Hepatocyte (in vitro differentiated cells): ENCODE measurements at regions not wholly inside any gene's neighbourhood (a gene's known extent, or its start where the extent isn't known, plus 50 kb on each side); places are given as distances from the start of the nearest gene placed in this dataset.
"Not testable (repeated sequence)": the region's sequence is repeated elsewhere in the genome, so short reads cannot be mapped to it uniquely, and the experiment has no call there.

Source experiments
- DNase-seq: peaks from one replicate; pipeline ENCODE4 v3.0.0-alpha.2; 2016; ENCODE audit warnings: low spot score
- H2AFZ ChIP-seq: fragments of 200-600 bp; sonication (generic); 2 replicates; pipeline ENCODE4 v1.6.0; 2016; ENCODE audit warnings: antibody characterized with exemption, mild to moderate bottlenecking
- H3K27ac ChIP-seq: fragments of 200-600 bp; sonication (generic); 2 replicates; pipeline ENCODE4 v1.5.1; 2016; ENCODE audit warnings: mild to moderate bottlenecking
- H3K27me3 ChIP-seq: fragments of 200-600 bp; sonication (generic); 2 replicates; pipeline ENCODE4 v1.6.1; 2016
- H3K36me3 ChIP-seq: fragments of 200-600 bp; sonication (generic); replicated peaks from 2 replicates; pipeline ENCODE4 v1.5.1; 2016; ENCODE audit warnings: low read depth; ENCODE audit not compliant: insufficient read depth
- H3K4me1 ChIP-seq: fragments of 200-600 bp; sonication (generic); 2 replicates; pipeline ENCODE4 v1.5.1; 2016; ENCODE audit warnings: mild to moderate bottlenecking, moderate library complexity; ENCODE audit not compliant: insufficient read depth
- H3K4me2 ChIP-seq: fragments of 200-600 bp; sonication (generic); 2 replicates; pipeline ENCODE4 v1.6.0; 2016
- H3K4me3 ChIP-seq: fragments of 200-600 bp; sonication (generic); 2 replicates; pipeline ENCODE4 v1.5.1; 2016; ENCODE audit warnings: mild to moderate bottlenecking
- H3K79me2 ChIP-seq: fragments of 200-600 bp; sonication (generic); 2 replicates; pipeline ENCODE4 v1.6.0; 2017; ENCODE audit warnings: mild to moderate bottlenecking
- H3K9me2 ChIP-seq: fragments of 200-600 bp; sonication (generic); replicated peaks from 2 replicates; pipeline ENCODE4 v1.6.0; 2017; ENCODE audit warnings: mild to moderate bottlenecking; ENCODE audit not compliant: insufficient read depth
- H3K9me3 ChIP-seq: fragments of 200-600 bp; sonication (generic); 2 replicates; pipeline ENCODE4 v1.5.1; 2016; ENCODE audit warnings: low read depth, mild to moderate bottlenecking
- H4K20me1 ChIP-seq: fragments of 200-600 bp; sonication (generic); 2 replicates; pipeline ENCODE4 v1.6.0; 2016; ENCODE audit warnings: mild to moderate bottlenecking; ENCODE audit not compliant: insufficient read depth, poor library complexity, severe bottlenecking
- EZH2 ChIP-seq: fragments of 200-600 bp; sonication (generic); IDR thresholded peaks from 2 replicates; pipeline ENCODE4 v1.6.1; 2016; ENCODE audit warnings: antibody characterized with exemption, mild to moderate bottlenecking, borderline replicate concordance
- EZH2phosphoT487 ChIP-seq: fragments of 200-600 bp; sonication (generic); IDR thresholded peaks from one replicate; pipeline ENCODE4 v1.6.1; 2018; ENCODE audit warnings: antibody characterized with exemption, mild to moderate bottlenecking, low read depth, moderate library complexity; ENCODE audit not compliant: unreplicated experiment, severe bottlenecking
- WGBS: methylation state at CpG from one replicate; pipeline ENCODE4 v1.1.6; 2016; ENCODE audit warnings: low lambda C conversion rate; ENCODE audit errors: missing lambda C conversion rate; 5-methylcytosine and 5-hydroxymethylcytosine counted together
- TF ChIP-seq, protein P1 (sequence below): fragments of 200-600 bp; sonication (generic); IDR thresholded peaks from 2 replicates; pipeline ENCODE4 v1.5.1; 2016; ENCODE audit warnings: antibody characterized with exemption, mild to moderate bottlenecking; ENCODE audit not compliant: poor library complexity

- not testable (repeated sequence) for H3K4me2 ChIP-seq, DNase-seq, H4K20me1 ChIP-seq, H2AFZ ChIP-seq, H3K27ac ChIP-seq, H3K36me3 ChIP-seq, H3K27me3 ChIP-seq, H3K4me1 ChIP-seq, H3K4me3 ChIP-seq, H3K9me3 ChIP-seq, H3K9me2 ChIP-seq, H3K79me2 ChIP-seq
- WGBS: 82% methylated on average over 2 of the region's 3 CpGs
Observed at GRCh38 chr1:83134322-83135014, 864.5 kb downstream of the TTLL7 start.

DNA sequence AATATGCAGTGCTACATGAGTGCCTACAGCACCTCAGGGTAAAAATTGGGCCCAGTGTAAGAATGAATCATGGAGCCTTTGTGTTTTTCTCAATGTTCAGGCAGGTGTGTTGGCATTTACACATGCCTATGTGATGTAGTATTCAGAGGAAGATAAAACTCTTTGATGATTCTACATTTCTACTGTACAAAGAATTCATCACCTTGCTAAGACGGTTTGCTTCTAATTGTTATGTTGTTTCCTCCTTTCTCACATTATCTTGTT, 867.3 kb downstream of the TTLL7 start:
- no peak overlapping the region for H3K4me3 ChIP-seq
- H4K20me1 ChIP-seq: no peaks in the 10 kb centered on the region
- TF ChIP-seq, protein P1, sequence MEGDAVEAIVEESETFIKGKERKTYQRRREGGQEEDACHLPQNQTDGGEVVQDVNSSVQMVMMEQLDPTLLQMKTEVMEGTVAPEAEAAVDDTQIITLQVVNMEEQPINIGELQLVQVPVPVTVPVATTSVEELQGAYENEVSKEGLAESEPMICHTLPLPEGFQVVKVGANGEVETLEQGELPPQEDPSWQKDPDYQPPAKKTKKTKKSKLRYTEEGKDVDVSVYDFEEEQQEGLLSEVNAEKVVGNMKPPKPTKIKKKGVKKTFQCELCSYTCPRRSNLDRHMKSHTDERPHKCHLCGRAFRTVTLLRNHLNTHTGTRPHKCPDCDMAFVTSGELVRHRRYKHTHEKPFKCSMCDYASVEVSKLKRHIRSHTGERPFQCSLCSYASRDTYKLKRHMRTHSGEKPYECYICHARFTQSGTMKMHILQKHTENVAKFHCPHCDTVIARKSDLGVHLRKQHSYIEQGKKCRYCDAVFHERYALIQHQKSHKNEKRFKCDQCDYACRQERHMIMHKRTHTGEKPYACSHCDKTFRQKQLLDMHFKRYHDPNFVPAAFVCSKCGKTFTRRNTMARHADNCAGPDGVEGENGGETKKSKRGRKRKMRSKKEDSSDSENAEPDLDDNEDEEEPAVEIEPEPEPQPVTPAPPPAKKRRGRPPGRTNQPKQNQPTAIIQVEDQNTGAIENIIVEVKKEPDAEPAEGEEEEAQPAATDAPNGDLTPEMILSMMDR: no peak
- TF ChIP-seq EZH2phosphoT487 (no peak), EZH2 (no peak)
- no peaks in the 10 kb centered on the region for H3K9me3 ChIP-seq
- WGBS: 58% methylated on average over 1 of the region's 1 CpG
- no peak overlapping the region for H2AFZ ChIP-seq
- H3K27ac ChIP-seq: no peak overlapping the region
- H3K4me2 ChIP-seq: no peak overlapping the region
- no peaks in the 10 kb centered on the region for H3K4me1 ChIP-seq
- no peaks in the 10 kb centered on the region for H3K27me3 ChIP-seq
- no peak for DNase-seq
- H3K9me2 ChIP-seq: no peaks in the 10 kb centered on the region
- no peaks in the 10 kb centered on the region for H3K79me2 ChIP-seq
- H3K36me3 ChIP-seq: no peaks in the 10 kb centered on the region

DNA sequence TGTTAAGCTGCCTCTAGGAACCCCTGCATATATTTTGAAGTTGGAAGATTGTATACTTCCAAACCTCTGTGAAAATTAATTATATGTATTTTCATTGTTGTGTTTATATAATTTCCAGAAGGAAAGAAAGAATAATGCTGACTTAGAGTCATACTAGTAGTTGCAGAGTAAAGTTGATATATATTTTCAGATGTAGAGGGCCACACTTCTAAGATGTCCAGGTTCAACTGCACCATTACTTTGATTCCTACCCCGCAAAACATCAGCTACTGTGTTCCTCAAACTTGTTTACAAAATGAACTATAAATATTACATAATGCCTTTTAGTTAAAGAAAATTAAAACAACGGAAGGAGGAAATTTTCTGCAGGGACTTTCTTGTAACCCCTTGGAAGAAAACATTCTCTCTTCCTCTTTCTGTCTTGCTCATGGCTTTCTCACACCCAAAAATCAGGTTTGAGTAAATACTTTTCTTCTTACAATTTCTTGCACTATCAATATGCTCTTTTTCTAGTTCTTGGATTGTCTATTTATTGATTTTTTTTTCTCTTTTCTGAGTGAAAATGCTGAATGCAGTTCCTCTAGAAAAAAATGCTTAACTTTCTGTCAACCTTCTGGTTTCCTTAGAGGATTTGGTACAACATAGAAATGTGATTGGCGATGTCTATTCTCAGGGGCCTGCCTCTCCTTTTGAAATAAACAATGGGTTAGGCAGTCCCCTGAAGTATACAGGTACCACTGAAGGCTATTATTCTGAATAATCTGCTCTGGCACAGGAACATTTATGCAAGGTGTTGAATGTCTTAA, 867.8 kb downstream of the TTLL7 start:
- no peak for TF ChIP-seq EZH2
- TF ChIP-seq, protein P1: no peak
- no peak for TF ChIP-seq EZH2phosphoT487
- no peaks in the 10 kb centered on the region for H3K4me1 ChIP-seq
- H2AFZ ChIP-seq: no peak overlapping the region
- no peaks in the 10 kb centered on the region for H3K27me3 ChIP-seq
- H4K20me1 ChIP-seq: no peaks in the 10 kb centered on the region
- H3K4me3 ChIP-seq: no peak overlapping the region
- no peak overlapping the region for H3K4me2 ChIP-seq
- 94% methylated on average over 3 of the region's 3 CpGs for WGBS
- DNase-seq: no peak
- H3K27ac ChIP-seq: no peak overlapping the region
- H3K36me3 ChIP-seq: no peaks in the 10 kb centered on the region
- H3K9me3 ChIP-seq: no peaks in the 10 kb centered on the region
- no peaks in the 10 kb centered on the region for H3K79me2 ChIP-seq
- H3K9me2 ChIP-seq: no peaks in the 10 kb centered on the region

DNA sequence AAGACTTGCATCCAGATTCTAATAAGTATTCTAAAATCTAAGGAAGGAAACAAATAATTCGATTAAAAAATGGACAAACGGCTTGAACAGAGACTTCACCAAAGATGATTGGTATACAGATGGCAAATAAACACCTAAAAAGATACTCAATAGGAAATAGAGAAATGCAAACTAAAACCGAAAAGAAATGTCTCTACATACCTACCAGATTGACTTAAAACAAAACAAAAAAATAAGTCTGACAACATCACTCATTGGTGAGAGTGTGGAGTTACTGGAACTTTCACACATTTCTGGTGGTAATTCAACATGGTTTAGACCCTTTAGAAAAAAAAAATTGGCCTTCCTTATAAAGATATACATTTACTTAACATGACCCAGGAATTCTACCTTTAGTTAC, 869.8 kb downstream of the TTLL7 start:
- no peaks in the 10 kb centered on the region for H3K4me1 ChIP-seq
- no peaks in the 10 kb centered on the region for H3K9me3 ChIP-seq
- WGBS: 99% methylated on average over 3 of the region's 3 CpGs
- H3K4me2 ChIP-seq: no peak overlapping the region
- no peak for DNase-seq
- no peak overlapping the region for H3K27ac ChIP-seq
- H2AFZ ChIP-seq: no peak overlapping the region
- H3K79me2 ChIP-seq: no peaks in the 10 kb centered on the region
- H3K9me2 ChIP-seq: no peaks in the 10 kb centered on the region
- no peaks in the 10 kb centered on the region for H4K20me1 ChIP-seq
- no peak overlapping the region for H3K4me3 ChIP-seq
- no peak for TF ChIP-seq EZH2phosphoT487
- no peak for TF ChIP-seq EZH2
- TF ChIP-seq, protein P1: no peak
- H3K36me3 ChIP-seq: no peaks in the 10 kb centered on the region
- H3K27me3 ChIP-seq: no peaks in the 10 kb centered on the region
